Keratinocyte (primary cell): ENCODE measurements at regions not wholly inside any gene's neighbourhood (a gene's known extent, or its start where the extent isn't known, plus 50 kb on each side); places are given as distances from the start of the nearest gene placed in this dataset.
"Not testable (repeated sequence)": the region's sequence is repeated elsewhere in the genome, so short reads cannot be mapped to it uniquely, and the experiment has no call there.

Source experiments
- DNase-seq: peaks from one replicate; pipeline ENCODE4 v3.0.0-alpha.2; 2011; ENCODE audit warnings: low read depth, missing footprints, low spot score
- FAIRE-seq: peaks from 2 replicates; lab custom pipeline; 2011; peaks lifted over from hg19 to GRCh38; lab: Jason Lieb, UNC
- H2AFZ ChIP-seq: 2 replicates; pipeline ENCODE4 v1.6.0; 2012; ENCODE audit warnings: low read length, control low read depth, inconsistent platforms; ENCODE audit not compliant: control insufficient read depth
- H3K27ac ChIP-seq: 2 replicates; pipeline ENCODE4 v1.5.1; 2011; ENCODE audit warnings: low read length; ENCODE audit not compliant: control insufficient read depth, insufficient read depth
- H3K27me3 ChIP-seq: 3 replicates; pipeline ENCODE4 v1.6.0; 2011; ENCODE audit warnings: low read length; ENCODE audit not compliant: control insufficient read depth, insufficient read depth; ENCODE audit errors: extremely low read depth
- H3K36me3 ChIP-seq, 2 experiments: 2 replicates in 1 of 2; 3 replicates in 1 of 2; pipeline ENCODE4 v1.5.1; 2011; ENCODE audit warnings: low read length in 2 of 2, mild to moderate bottlenecking in 1 of 2; ENCODE audit not compliant: control insufficient read depth in 2 of 2, insufficient read depth in 2 of 2; ENCODE audit errors: extremely low read depth in 1 of 2
- H3K4me1 ChIP-seq: 3 replicates; pipeline ENCODE4 v1.5.1; 2011; ENCODE audit warnings: low read length; ENCODE audit not compliant: control insufficient read depth, insufficient read depth; ENCODE audit errors: extremely low read depth
- H3K4me2 ChIP-seq: 3 replicates; pipeline ENCODE4 v1.6.0; 2011; ENCODE audit warnings: low read depth, low read length; ENCODE audit not compliant: control insufficient read depth, insufficient read depth; ENCODE audit errors: extremely low read depth
- H3K4me3 ChIP-seq, 3 experiments: fragments of 200-600 bp in 1 of 3; sonication (generic) in 1 of 3; 2 replicates in 2 of 3; 3 replicates in 1 of 3; pipeline ENCODE4 v1.5.1; 2011 to 2016; ENCODE audit warnings: low read length in 3 of 3, mild to moderate bottlenecking in 3 of 3, control low read depth in 2 of 3, inconsistent platforms in 1 of 3, low read depth in 1 of 3, mixed read lengths in 1 of 3, mixed run types in 1 of 3, moderate library complexity in 1 of 3; ENCODE audit not compliant: control insufficient read depth in 2 of 3, insufficient read depth in 2 of 3; ENCODE audit errors: extremely low read depth in 1 of 3
- H3K79me2 ChIP-seq: 2 replicates; pipeline ENCODE4 v1.6.0; 2012; ENCODE audit warnings: low read length; ENCODE audit not compliant: control insufficient read depth, insufficient read depth
- H3K9ac ChIP-seq: 3 replicates; pipeline ENCODE4 v1.6.0; 2011; ENCODE audit warnings: low read length; ENCODE audit not compliant: control insufficient read depth, insufficient read depth; ENCODE audit errors: extremely low read depth
- H3K9me1 ChIP-seq: 3 replicates; pipeline ENCODE4 v1.6.0; 2011; ENCODE audit warnings: low read length; ENCODE audit not compliant: control insufficient read depth, insufficient read depth; ENCODE audit errors: extremely low read depth
- H3K9me3 ChIP-seq: 2 replicates; pipeline ENCODE4 v1.5.1; 2012; ENCODE audit warnings: low read depth, low read length; ENCODE audit not compliant: control insufficient read depth
- H4K20me1 ChIP-seq: 3 replicates; pipeline ENCODE4 v1.6.0; 2011; ENCODE audit warnings: low read length; ENCODE audit not compliant: control insufficient read depth, insufficient read depth; ENCODE audit errors: extremely low read depth
- EZH2 ChIP-seq: IDR thresholded peaks from one replicate; pipeline ENCODE4 v1.6.1; 2012; ENCODE audit warnings: inconsistent platforms, mild to moderate bottlenecking, low read length, moderate library complexity
- dilution Hi-C: fragments of 300-500 bp; cut with MboI; formaldehyde crosslinking; loops from one replicate; pipeline ENCODE4 v1.7.0; 2020; ENCODE audit warnings: low sequenced_read_pairs; ENCODE audit not compliant: extremely low pct_ligation_motif_present
- TF ChIP-seq, protein P1 (sequence below), 3 experiments: IDR thresholded peaks in 1 of 3; conservative IDR thresholded peaks in 1 of 3; optimal IDR thresholded peaks in 1 of 3; 2 replicates in 2 of 3; 3 replicates in 1 of 3; pipeline versions ENCODE3 to v1.5.1; 2011; ENCODE audit warnings: low read length in 3 of 3, mild to moderate bottlenecking in 3 of 3, moderate library complexity in 2 of 3, control low read depth in 1 of 3, inconsistent platforms in 1 of 3; ENCODE audit not compliant: insufficient read depth in 2 of 3; ENCODE audit errors: extremely low read depth in 1 of 3

DNA sequence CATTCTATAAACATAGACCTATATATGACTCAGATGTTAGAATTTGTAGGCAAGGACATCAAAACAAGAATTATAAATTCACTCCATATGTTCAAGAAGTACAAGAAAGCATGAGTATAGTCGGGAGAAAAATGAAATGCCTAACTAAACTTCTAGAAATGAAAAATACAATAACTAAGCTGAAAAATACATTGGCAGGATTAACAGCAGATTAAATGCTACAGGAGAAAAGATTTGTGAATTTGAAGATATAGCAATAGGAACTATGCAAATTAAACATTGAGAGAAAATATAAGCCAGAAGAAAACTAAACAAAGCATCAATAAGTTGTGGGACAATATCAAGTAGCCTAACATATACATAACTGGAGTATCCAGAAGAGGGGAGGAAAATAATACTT, 55.3 kb upstream of the PRSS3 start:
- Histone ChIP-seq H2AFZ (no peak overlapping the region), H3K9me3 (no peaks in the 10 kb centered on the region), H3K4me3 (no peak overlapping the region), H3K9me1 (no peaks in the 10 kb centered on the region), H3K27me3 (no peaks in the 10 kb centered on the region), H3K36me3 (no peaks in the 10 kb centered on the region), H3K79me2 (no peaks in the 10 kb centered on the region), H4K20me1 (no peaks in the 10 kb centered on the region), H3K4me1 (peaks cover 11% of the 10 kb centered on the region), H3K4me2 (no peak overlapping the region), H3K27ac (no peak overlapping the region), H3K9ac (no peak overlapping the region)
- TF ChIP-seq, protein P1, sequence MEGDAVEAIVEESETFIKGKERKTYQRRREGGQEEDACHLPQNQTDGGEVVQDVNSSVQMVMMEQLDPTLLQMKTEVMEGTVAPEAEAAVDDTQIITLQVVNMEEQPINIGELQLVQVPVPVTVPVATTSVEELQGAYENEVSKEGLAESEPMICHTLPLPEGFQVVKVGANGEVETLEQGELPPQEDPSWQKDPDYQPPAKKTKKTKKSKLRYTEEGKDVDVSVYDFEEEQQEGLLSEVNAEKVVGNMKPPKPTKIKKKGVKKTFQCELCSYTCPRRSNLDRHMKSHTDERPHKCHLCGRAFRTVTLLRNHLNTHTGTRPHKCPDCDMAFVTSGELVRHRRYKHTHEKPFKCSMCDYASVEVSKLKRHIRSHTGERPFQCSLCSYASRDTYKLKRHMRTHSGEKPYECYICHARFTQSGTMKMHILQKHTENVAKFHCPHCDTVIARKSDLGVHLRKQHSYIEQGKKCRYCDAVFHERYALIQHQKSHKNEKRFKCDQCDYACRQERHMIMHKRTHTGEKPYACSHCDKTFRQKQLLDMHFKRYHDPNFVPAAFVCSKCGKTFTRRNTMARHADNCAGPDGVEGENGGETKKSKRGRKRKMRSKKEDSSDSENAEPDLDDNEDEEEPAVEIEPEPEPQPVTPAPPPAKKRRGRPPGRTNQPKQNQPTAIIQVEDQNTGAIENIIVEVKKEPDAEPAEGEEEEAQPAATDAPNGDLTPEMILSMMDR (optimal IDR thresholded peaks at IDR 0.05 in 1 of 3, IDR thresholded peaks at IDR 0.05 in 1 of 3, conservative IDR thresholded peaks at IDR 0.05 in 1 of 3; ENCODE audit: extremely low read depth in 1 of 3, insufficient read depth in 2 of 3, low read length in 3 of 3) = no peak
- TF ChIP-seq EZH2 = no peak
- DNase-seq (no peak), FAIRE-seq (no peak)
- dilution Hi-C loops = no loop called here

DNA sequence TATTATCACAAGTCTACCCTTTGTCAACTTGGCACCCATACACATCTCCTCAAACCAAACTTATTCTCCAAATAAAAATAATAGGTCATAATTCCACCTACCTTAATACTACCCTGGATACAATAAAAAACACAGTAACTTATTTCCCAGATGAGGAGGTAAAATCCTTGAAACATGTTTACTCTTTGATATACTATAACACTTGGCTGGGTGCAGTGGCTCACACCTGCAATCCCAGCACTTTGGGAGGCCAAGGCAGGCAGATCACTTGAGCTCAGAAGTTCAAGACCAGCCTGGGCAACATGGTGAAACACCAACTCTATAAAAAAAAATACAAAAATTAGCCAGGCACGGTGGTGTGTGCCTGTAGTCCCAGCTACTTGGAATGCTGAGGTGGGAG, 54.4 kb upstream of the PRSS3 start:
- H4K20me1 ChIP-seq, H3K9me3 ChIP-seq, H3K9ac ChIP-seq, DNase-seq, H3K27ac ChIP-seq, H3K9me1 ChIP-seq, H3K4me2 ChIP-seq, H3K4me3 ChIP-seq, H2AFZ ChIP-seq, FAIRE-seq, H3K4me1 ChIP-seq, dilution Hi-C loops, H3K27me3 ChIP-seq, H3K79me2 ChIP-seq, H3K36me3 ChIP-seq: not testable (repeated sequence)

DNA sequence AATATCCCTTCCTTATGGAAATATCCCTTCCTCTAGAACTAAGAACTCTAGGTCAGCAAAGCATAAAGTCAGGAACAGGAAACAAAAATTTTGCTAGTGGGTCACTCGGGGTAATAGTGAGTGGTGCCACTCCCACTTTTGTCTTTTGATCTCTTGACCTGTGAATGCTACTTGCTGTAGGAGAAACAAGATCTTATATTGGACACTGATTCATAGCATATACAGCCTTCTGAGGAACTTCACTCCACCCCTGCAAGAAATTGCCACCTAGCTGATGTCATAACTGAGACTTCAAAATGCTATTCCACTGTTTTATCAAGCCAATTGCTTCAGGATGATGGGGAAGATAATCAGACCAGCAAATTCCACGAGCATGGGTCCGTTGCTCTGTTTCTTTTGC, 53.3 kb upstream of the PRSS3 start:
- Histone ChIP-seq H3K79me2 (no peaks in the 10 kb centered on the region), H3K27me3 (no peaks in the 10 kb centered on the region), H3K36me3 (no peaks in the 10 kb centered on the region), H3K4me2 (no peak overlapping the region), H4K20me1 (no peaks in the 10 kb centered on the region), H3K4me3 (no peak overlapping the region), H3K9ac (no peak overlapping the region), H2AFZ (no peak overlapping the region), H3K9me1 (no peaks in the 10 kb centered on the region), H3K9me3 (no peaks in the 10 kb centered on the region), H3K27ac (no peak overlapping the region), H3K4me1 (peaks cover 7% of the 10 kb centered on the region)
- FAIRE-seq = no peak
- DNase-seq = no peak
- no peak for TF ChIP-seq EZH2
- TF ChIP-seq, protein P1 (optimal IDR thresholded peaks at IDR 0.05 in 1 of 3, IDR thresholded peaks at IDR 0.05 in 1 of 3, conservative IDR thresholded peaks at IDR 0.05 in 1 of 3; ENCODE audit: extremely low read depth in 1 of 3, insufficient read depth in 2 of 3, low read length in 3 of 3) = no peak
- dilution Hi-C loops = no loop called here
